Skeletal muscle cell (primary cell): ENCODE measurements at regions not wholly inside any gene's neighbourhood (a gene's known extent, or its start where the extent isn't known, plus 50 kb on each side); places are given as distances from the start of the nearest gene placed in this dataset.

Experiments
- DNase-seq: peaks from one replicate; pipeline ENCODE4 v3.0.0-alpha.2; 2010; ENCODE audit warnings: low read depth
- H3K4me3 ChIP-seq: 2 replicates; pipeline ENCODE4 v1.5.1; 2011; ENCODE audit warnings: low read depth, mild to moderate bottlenecking, control low read depth, low read length, moderate library complexity

- no peak overlapping the region for H3K4me3 ChIP-seq
- no peak for DNase-seq
Measured at GRCh38 chr22:27440304-27440865, 361.2 kb downstream of the MN1 start.

- DNase-seq: no peak
- H3K4me3 ChIP-seq: no peak overlapping the region
Measured at GRCh38 chr22:27441706-27442475, 359.7 kb downstream of the MN1 start.

- no peak for DNase-seq
- no peak overlapping the region for H3K4me3 ChIP-seq
Measured at GRCh38 chr22:27443306-27443705, 358.2 kb downstream of the MN1 start.

- no peak for DNase-seq
- H3K4me3 ChIP-seq: no peak overlapping the region
Measured at GRCh38 chr22:27445881-27446280, 355.7 kb downstream of the MN1 start.

GRCh38 chr22:27447289-27447688 lies 354.3 kb downstream of the MN1 start:
- no peak for DNase-seq
- no peak overlapping the region for H3K4me3 ChIP-seq

- no peak for DNase-seq
- no peak overlapping the region for H3K4me3 ChIP-seq
Measured at GRCh38 chr22:27450448-27450847, 351.1 kb downstream of the MN1 start.

- DNase-seq: no peak
- no peak overlapping the region for H3K4me3 ChIP-seq
Measured at GRCh38 chr22:27452245-27452644, 349.3 kb downstream of the MN1 start.

GRCh38 chr22:27452922-27453321 lies 348.6 kb downstream of the MN1 start:
- H3K4me3 ChIP-seq: no peak overlapping the region
- no peak for DNase-seq

GRCh38 chr22:27453725-27454124 lies 347.8 kb downstream of the MN1 start:
- no peak overlapping the region for H3K4me3 ChIP-seq
- DNase-seq: no peak

GRCh38 chr22:27454807-27455450 lies 346.6 kb downstream of the MN1 start:
- no peak for DNase-seq
- no peak overlapping the region for H3K4me3 ChIP-seq

- DNase-seq: no peak
Measured at GRCh38 chr22:27455526-27455925, 346.0 kb downstream of the MN1 start.

GRCh38 chr22:27456696-27457503 lies 344.7 kb downstream of the MN1 start:
- H3K4me3 ChIP-seq: no peak overlapping the region
- peak; percentile 85 for DNase-seq

More at GRCh38 chr22:27455526-27455925, 346.0 kb downstream of the MN1 start:
- no peak overlapping the region for H3K4me3 ChIP-seq

- no peak for DNase-seq
- H3K4me3 ChIP-seq: no peak overlapping the region
Measured at GRCh38 chr22:27459999-27460398, 341.6 kb downstream of the MN1 start.

- no peak overlapping the region for H3K4me3 ChIP-seq
- DNase-seq: no peak
Measured at GRCh38 chr22:27460591-27461347, 340.8 kb downstream of the MN1 start.

- H3K4me3 ChIP-seq: no peak overlapping the region
- peak; percentile 39 for DNase-seq
Measured at GRCh38 chr22:27461470-27461869, 340.1 kb downstream of the MN1 start.

GRCh38 chr22:27462190-27462589 lies 339.4 kb downstream of the MN1 start:
- H3K4me3 ChIP-seq: no peak overlapping the region
- DNase-seq: no peak

- no peak overlapping the region for H3K4me3 ChIP-seq
- no peak for DNase-seq
Measured at GRCh38 chr22:27463121-27463660, 338.4 kb downstream of the MN1 start.

- no peak overlapping the region for H3K4me3 ChIP-seq
Measured at GRCh38 chr22:27466229-27466628, 335.3 kb downstream of the MN1 start.

More at GRCh38 chr22:27466229-27466628, 335.3 kb downstream of the MN1 start:
- no peak for DNase-seq
